A549 (cell line): ENCODE measurements at regions not wholly inside any gene's neighbourhood (a gene's known extent, or its start where the extent isn't known, plus 50 kb on each side); places are given as distances from the start of the nearest gene placed in this dataset.

Experiments
- ATAC-seq, 2 experiments: fragments of 200-7000 bp in 1 of 2; fragments of >200 bp in 1 of 2; cut with Nextera tagmentation in 1 of 2; cut with Tn5 transposase in 1 of 2; 3 replicates each; pipeline versions ENCODE4 v1.8.0 to v1.9.1; 2018 to 2020; ENCODE audit warnings: mild to moderate bottlenecking in 1 of 2, moderate library complexity in 1 of 2
- CTCF ChIA-PET: fragments of 300-600 bp; sonication (Branson Sonifier 250); formaldehyde crosslinking; extraction: SDS; loops from one replicate; lab custom pipeline; 2021; ENCODE audit warnings: antibody characterized with exemption, inconsistent platforms; lab: Yijun Ruan, JAX
- POLR2A ChIA-PET: fragments of 350-600 bp; formaldehyde crosslinking; extraction: SDS; loops from one replicate; lab custom pipeline; 2021; ENCODE audit warnings: antibody characterized with exemption, inconsistent platforms; lab: Yijun Ruan, JAX
- DNase-seq, 2 experiments: peaks; one replicate each; pipeline versions ENCODE4 v3.0.0 to v3.0.0-alpha.2; 2011 to 2016; ENCODE audit warnings: low read depth in 1 of 2, low spot score in 1 of 2
- FAIRE-seq: peaks from 2 replicates; lab custom pipeline; 2011; peaks lifted over from hg19 to GRCh38; lab: Jason Lieb, UNC
- H3K27ac ChIP-seq, 2 experiments: fragments of >200 bp; sonication (Bioruptor Twin); formaldehyde crosslinking; 3 replicates each; pipeline ENCODE4 v1.5.1; 2016 to 2017
- H3K4me1 ChIP-seq: fragments of >200 bp; sonication (Bioruptor Twin); formaldehyde crosslinking; 3 replicates; pipeline ENCODE4 v1.6.1; 2016
- H3K4me2 ChIP-seq: fragments of >200 bp; sonication (Bioruptor Twin); formaldehyde crosslinking; 3 replicates; pipeline ENCODE4 v1.6.1; 2016
- H3K4me3 ChIP-seq: fragments of >200 bp; sonication (Bioruptor Twin); formaldehyde crosslinking; 3 replicates; pipeline ENCODE4 v1.5.1; 2016
- H3K9me3 ChIP-seq: fragments of >200 bp; sonication (Bioruptor Twin); formaldehyde crosslinking; 3 replicates; pipeline ENCODE4 v1.6.1; 2016
- BCL3 ChIP-seq: fragments of >200 bp; sonication (Bioruptor Twin); formaldehyde crosslinking; IDR thresholded peaks from 3 replicates; pipeline ENCODE4 v1.6.1; 2016
- CBX2 ChIP-seq: fragments of 200-600 bp; sonication (generic); IDR thresholded peaks from 2 replicates; pipeline ENCODE4 v1.6.1; 2016; ENCODE audit warnings: low read depth, mild to moderate bottlenecking, borderline replicate concordance
- CBX8 ChIP-seq: fragments of 200-600 bp; sonication (generic); IDR thresholded peaks from 2 replicates; pipeline ENCODE4 v1.6.1; 2016
- CEBPB ChIP-seq, 2 experiments: fragments of >200 bp in 1 of 2; sonication (Bioruptor Twin) in 1 of 2; formaldehyde crosslinking in 1 of 2; IDR thresholded peaks; 2 replicates each; pipeline ENCODE4 v1.6.1; 2012 to 2016
- CTCF ChIP-seq: fragments of >200 bp; sonication (Bioruptor Twin); formaldehyde crosslinking; IDR thresholded peaks from 3 replicates; pipeline ENCODE4 v1.5.1; 2016
- ELK1 ChIP-seq: fragments of 150-350 bp; IDR thresholded peaks from 2 replicates; pipeline ENCODE4 v1.6.1; 2014; ENCODE audit warnings: low read depth, mild to moderate bottlenecking, low read length
- FOSB ChIP-seq: fragments of 250-450 bp; sonication (Bioruptor Pico); IDR thresholded peaks from 2 replicates; pipeline ENCODE4 v1.5.0; 2020; ENCODE audit warnings: mild to moderate bottlenecking, moderate library complexity
- HEYL ChIP-seq: fragments of 250-450 bp; sonication (Bioruptor Pico); IDR thresholded peaks from 2 replicates; pipeline ENCODE4 v1.8.0; 2021; ENCODE audit warnings: mild to moderate bottlenecking, moderate library complexity
- HMGXB4 ChIP-seq: fragments of 250-450 bp; sonication (Bioruptor Pico); IDR thresholded peaks from 2 replicates; pipeline ENCODE4 v1.5.0; 2021; ENCODE audit warnings: mild to moderate bottlenecking, moderate library complexity, borderline replicate concordance
- HOXA7 ChIP-seq: fragments of 250-450 bp; sonication (Bioruptor Pico); IDR thresholded peaks from 2 replicates; pipeline ENCODE4 v1.5.0; 2020; ENCODE audit warnings: mild to moderate bottlenecking, moderate library complexity
- JUN ChIP-seq, 2 experiments: fragments of >200 bp; sonication (Bioruptor Twin); formaldehyde crosslinking; IDR thresholded peaks; 2 replicates in 1 of 2; 3 replicates in 1 of 2; pipeline ENCODE4 v1.6.1; 2016 to 2017
- KDM5A ChIP-seq: fragments of 200-600 bp; sonication (generic); IDR thresholded peaks from 2 replicates; pipeline ENCODE4 v1.6.1; 2016; ENCODE audit warnings: antibody characterized with exemption, mild to moderate bottlenecking
- PBX3 ChIP-seq: IDR thresholded peaks from 2 replicates; pipeline ENCODE4 v1.6.1; 2012
- RARB ChIP-seq: fragments of 250-450 bp; sonication (Bioruptor Pico); IDR thresholded peaks from 2 replicates; pipeline ENCODE4 v1.8.0; 2021; ENCODE audit warnings: mild to moderate bottlenecking, moderate library complexity
- RCOR1 ChIP-seq: fragments of 150-350 bp; IDR thresholded peaks from 2 replicates; pipeline ENCODE4 v1.6.1; 2014; ENCODE audit warnings: antibody characterized with exemption, low read length, low read depth
- SMC3 ChIP-seq: fragments of >200 bp; sonication (Bioruptor Twin); formaldehyde crosslinking; IDR thresholded peaks from 3 replicates; pipeline ENCODE4 v1.6.1; 2018; ENCODE audit warnings: inconsistent platforms
- TFCP2L1 ChIP-seq: fragments of 250-450 bp; sonication (Bioruptor Pico); IDR thresholded peaks from 2 replicates; pipeline ENCODE4 v1.5.0; 2021; ENCODE audit warnings: mild to moderate bottlenecking
- ZNF302 ChIP-seq: fragments of 250-450 bp; sonication (Bioruptor Pico); IDR thresholded peaks from 2 replicates; pipeline ENCODE4 v1.9.0; 2021; ENCODE audit warnings: inconsistent platforms, mild to moderate bottlenecking, moderate library complexity
- WGBS: methylation state at CpG from one replicate; pipeline ENCODE4 v1.1.6; 2017; ENCODE audit errors: missing lambda C conversion rate; 5-methylcytosine and 5-hydroxymethylcytosine counted together

- ATAC-seq (no peak), DNase-seq (no peak), FAIRE-seq (no peak)
- H3K9me3 ChIP-seq: no peaks in the 10 kb centered on the region
- WGBS: 79% methylated on average over 5 of the region's 5 CpGs
- TF ChIP-seq CEBPB (IDR thresholded peaks at IDR 0.05) (peak; percentile 63 to 73; a peak in 3 of 4 replicates), BCL3 (no peak)
- TF ChIP-seq, all 56 proteins: peak for 1
- no peak overlapping the region for H3K4me2 ChIP-seq
- POLR2A ChIA-PET: no interaction called here
- H3K4me3 ChIP-seq: no peak overlapping the region
- peaks cover 50% of the 10 kb centered on the region for H3K4me1 ChIP-seq
- CTCF ChIA-PET: interaction anchor here (0.5 kb wide), 1 partner anchor 396 kb away, joined by 4 read pairs; no protein-coding TSS in a partner anchor
- H3K27ac ChIP-seq: peak overlapping the region; percentile 65 to 80; a peak in 5 of 6 replicates
Measured at GRCh38 chr10:33800545-33800944, 466.1 kb upstream of the NRP1 start.

GRCh38 chr10:33799944-33800323, 465.5 kb upstream of the NRP1 start:
- no peak for FAIRE-seq
- no peak for ATAC-seq

More at GRCh38 chr10:33799944-33800323, 465.5 kb upstream of the NRP1 start:
- Histone ChIP-seq H3K4me3 (no peak overlapping the region), H3K4me2 (peak overlapping the region; percentile 55), H3K4me1 (peaks cover 50% of the 10 kb centered on the region), H3K27ac (peak overlapping the region; percentile 29 to 80; a peak in 4 of 6 replicates), H3K9me3 (no peaks in the 10 kb centered on the region)
- WGBS: 93% methylated on average over 5 of the region's 5 CpGs
- DNase-seq: no peak
- POLR2A ChIA-PET: no interaction called here
- TF ChIP-seq JUN (IDR thresholded peaks at IDR 0.05) (no peak), HEYL (CRISPR knock-in tag) (no peak), HOXA7 (CRISPR knock-in tag) (no peak), CBX8 (no peak), ELK1 (no peak), HMGXB4 (CRISPR knock-in tag) (no peak), SMC3 (no peak), ZNF302 (CRISPR knock-in tag) (no peak), TFCP2L1 (CRISPR knock-in tag) (no peak), PBX3 (no peak), RCOR1 (no peak), RARB (no peak), CBX2 (no peak), FOSB (CRISPR knock-in tag) (no peak), KDM5A (no peak), CTCF (no peak), BCL3 (no peak)
- CTCF ChIA-PET: no interaction called here
